ENCODE measurements at regions not wholly inside any gene's neighbourhood (a gene's known extent, or its start where the extent isn't known, plus 50 kb on each side); places are given as distances from the start of the nearest gene placed in this dataset.

DNA sequence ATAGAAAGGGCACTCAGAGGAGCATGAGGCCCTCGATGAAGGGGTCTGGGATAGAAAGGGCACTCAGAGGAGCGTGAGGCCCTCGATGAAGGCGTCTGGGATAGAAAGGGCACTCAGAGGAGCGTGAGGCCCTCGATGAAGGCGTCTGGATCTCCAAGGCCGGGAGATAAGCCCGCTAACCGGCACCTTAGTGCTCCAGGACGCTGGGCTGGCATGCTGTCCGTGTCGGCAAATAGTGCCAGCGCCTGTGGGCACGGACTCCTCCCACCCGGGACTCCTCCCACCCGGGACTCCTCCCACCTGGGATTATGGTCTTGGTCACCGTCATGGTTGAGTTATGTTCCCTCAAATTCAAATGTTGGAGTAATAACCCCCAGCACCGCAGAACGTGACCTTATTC, 725.3 kb downstream of the BRD1 start:
- TF ChIP-seq, protein P1, sequence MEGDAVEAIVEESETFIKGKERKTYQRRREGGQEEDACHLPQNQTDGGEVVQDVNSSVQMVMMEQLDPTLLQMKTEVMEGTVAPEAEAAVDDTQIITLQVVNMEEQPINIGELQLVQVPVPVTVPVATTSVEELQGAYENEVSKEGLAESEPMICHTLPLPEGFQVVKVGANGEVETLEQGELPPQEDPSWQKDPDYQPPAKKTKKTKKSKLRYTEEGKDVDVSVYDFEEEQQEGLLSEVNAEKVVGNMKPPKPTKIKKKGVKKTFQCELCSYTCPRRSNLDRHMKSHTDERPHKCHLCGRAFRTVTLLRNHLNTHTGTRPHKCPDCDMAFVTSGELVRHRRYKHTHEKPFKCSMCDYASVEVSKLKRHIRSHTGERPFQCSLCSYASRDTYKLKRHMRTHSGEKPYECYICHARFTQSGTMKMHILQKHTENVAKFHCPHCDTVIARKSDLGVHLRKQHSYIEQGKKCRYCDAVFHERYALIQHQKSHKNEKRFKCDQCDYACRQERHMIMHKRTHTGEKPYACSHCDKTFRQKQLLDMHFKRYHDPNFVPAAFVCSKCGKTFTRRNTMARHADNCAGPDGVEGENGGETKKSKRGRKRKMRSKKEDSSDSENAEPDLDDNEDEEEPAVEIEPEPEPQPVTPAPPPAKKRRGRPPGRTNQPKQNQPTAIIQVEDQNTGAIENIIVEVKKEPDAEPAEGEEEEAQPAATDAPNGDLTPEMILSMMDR (IDR thresholded peaks at IDR 0.05; ENCODE audit: extremely low read depth, missing control alignments) = no peak
- no peak for DNase-seq (ENCODE audit: low spot score)

GRCh38 chr22:49101873-49102272, 725.8 kb downstream of the BRD1 start:
- TF ChIP-seq, protein P1 (IDR thresholded peaks at IDR 0.05; ENCODE audit: extremely low read depth, missing control alignments) = no peak
- DNase-seq (ENCODE audit: low spot score) = no peak

- DNase-seq (ENCODE audit: low spot score) = no peak
- TF ChIP-seq, protein P1 (IDR thresholded peaks at IDR 0.05; ENCODE audit: extremely low read depth, missing control alignments) = no peak
Measured at GRCh38 chr22:49101225-49101624, 726.4 kb downstream of the BRD1 start.

GRCh38 chr22:49100773-49101172, 726.9 kb downstream of the BRD1 start:
- TF ChIP-seq, protein P1 (IDR thresholded peaks at IDR 0.05; ENCODE audit: extremely low read depth, missing control alignments) = no peak

DNA sequence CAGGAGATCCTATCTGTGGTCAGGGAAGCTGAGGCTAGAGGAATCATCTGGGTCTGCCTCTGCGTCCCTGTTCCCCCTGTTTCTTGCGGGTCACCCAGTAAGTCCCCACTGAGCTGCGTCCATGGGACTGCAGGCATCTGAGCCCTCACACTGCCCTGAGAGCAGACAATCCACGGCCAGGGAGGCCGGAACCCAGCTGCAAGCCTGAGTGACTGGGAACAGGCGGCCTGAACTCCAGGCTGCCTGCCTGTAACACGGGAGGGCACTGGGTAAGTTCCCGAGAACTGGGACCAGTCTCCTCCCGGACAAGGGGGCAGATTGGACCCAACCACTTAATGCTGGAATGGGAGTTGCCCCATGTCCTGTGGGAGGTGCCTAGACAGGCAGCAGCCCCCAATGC, 727.4 kb downstream of the BRD1 start:
- TF ChIP-seq, protein P1 (IDR thresholded peaks at IDR 0.05; ENCODE audit: extremely low read depth, missing control alignments) = no peak

More at GRCh38 chr22:49100773-49101172, 726.9 kb downstream of the BRD1 start:
- DNase-seq (ENCODE audit: low spot score) = no peak

GRCh38 chr22:49099496-49100124, 728.1 kb downstream of the BRD1 start:
- DNase-seq (ENCODE audit: low spot score) = no peak
- TF ChIP-seq, protein P1 (IDR thresholded peaks at IDR 0.05; ENCODE audit: extremely low read depth, missing control alignments) = no peak

More for the DNA sequence above, 727.4 kb downstream of the BRD1 start:
- no peak for DNase-seq (ENCODE audit: low spot score)

DNA sequence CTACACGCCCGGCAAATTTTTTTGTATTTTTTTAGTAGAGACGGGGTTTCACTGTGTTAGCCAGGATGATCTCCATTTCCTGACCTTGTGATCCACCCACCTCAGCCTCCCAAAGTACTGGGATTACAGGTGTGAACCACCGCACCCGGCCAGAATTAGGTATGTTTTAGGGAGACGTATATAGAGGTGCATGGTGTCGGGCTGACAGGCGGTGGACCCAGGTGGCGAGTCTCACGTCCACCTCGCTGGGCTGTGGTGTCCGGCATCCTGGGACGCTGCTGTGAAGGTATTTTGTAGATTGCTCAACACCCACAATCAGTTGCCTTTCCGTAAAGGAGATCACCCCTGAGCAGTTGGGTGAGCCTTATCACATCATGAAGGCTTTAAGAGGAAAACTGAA, 728.6 kb downstream of the BRD1 start:
- TF ChIP-seq, protein P1 (IDR thresholded peaks at IDR 0.05; ENCODE audit: extremely low read depth, missing control alignments) = no peak

More for the DNA sequence above, 728.6 kb downstream of the BRD1 start:
- no peak for DNase-seq (ENCODE audit: low spot score)

All from GM20000 (cell line).